ENCODE measurements at regions not wholly inside any gene's neighbourhood (a gene's known extent, or its start where the extent isn't known, plus 50 kb on each side); places are given as distances from the start of the nearest gene placed in this dataset.

GRCh38 chr15:96142498-96142897 is 188.0 kb upstream of the NR2F2 start:
- no peak for TF ChIP-seq CTCF (IDR thresholded peaks at IDR 0.05; ENCODE audit: low read depth, low read length)
- TF ChIP-seq EZH2phosphoT487 (IDR thresholded peaks at IDR 0.05; ENCODE audit: low read depth), result no peak

All from OCI-LY3 (cell line).